ENCODE measurements at regions not wholly inside any gene's neighbourhood (a gene's known extent, or its start where the extent isn't known, plus 50 kb on each side); places are given as distances from the start of the nearest gene placed in this dataset.

GRCh38 chr6:122079916-122080315, 319.5 kb upstream of the HSF2 start:
- DNase-seq = no peak

GRCh38 chr6:122081921-122082320, 317.5 kb upstream of the HSF2 start:
- DNase-seq = no peak

- DNase-seq = no peak
Observed at GRCh38 chr6:122082370-122082769, 317.1 kb upstream of the HSF2 start.

GRCh38 chr6:122092366-122092765, 307.1 kb upstream of the HSF2 start:
- DNase-seq = no peak

- DNase-seq = no peak
Observed at GRCh38 chr6:122098201-122098678, 301.2 kb upstream of the HSF2 start.

GRCh38 chr6:122102026-122102425, 297.4 kb upstream of the HSF2 start:
- no peak for DNase-seq

GRCh38 chr6:122107256-122107852, 292.1 kb upstream of the HSF2 start:
- no peak for DNase-seq

GRCh38 chr6:122109075-122109474, 290.4 kb upstream of the HSF2 start:
- DNase-seq = no peak

- no peak for DNase-seq
Observed at GRCh38 chr6:122114717-122115116, 284.7 kb upstream of the HSF2 start.

GRCh38 chr6:122116119-122116834, 283.2 kb upstream of the HSF2 start:
- DNase-seq = no peak

- no peak for DNase-seq
Observed at GRCh38 chr6:122116835-122117627, 282.4 kb upstream of the HSF2 start.

GRCh38 chr6:122118945-122119506, 280.4 kb upstream of the HSF2 start:
- no peak for DNase-seq

GRCh38 chr6:122122202-122122601, 277.2 kb upstream of the HSF2 start:
- DNase-seq = no peak

- no peak for DNase-seq
Observed at GRCh38 chr6:122122686-122123085, 276.8 kb upstream of the HSF2 start.

- DNase-seq = no peak
Observed at GRCh38 chr6:122124908-122125307, 274.5 kb upstream of the HSF2 start.

GRCh38 chr6:122126894-122127293, 272.6 kb upstream of the HSF2 start:
- DNase-seq = no peak

- DNase-seq = no peak
Observed at GRCh38 chr6:122128445-122128844, 271.0 kb upstream of the HSF2 start.

- no peak for DNase-seq
Observed at GRCh38 chr6:122129313-122130025, 270.0 kb upstream of the HSF2 start.

- no peak for DNase-seq
Observed at GRCh38 chr6:122130026-122130348, 269.5 kb upstream of the HSF2 start.

GRCh38 chr6:122130518-122130917, 268.9 kb upstream of the HSF2 start:
- no peak for DNase-seq

GRCh38 chr6:122136386-122136785, 263.1 kb upstream of the HSF2 start:
- DNase-seq = no peak

GRCh38 chr6:122140031-122140430, 259.4 kb upstream of the HSF2 start:
- DNase-seq = no peak

- DNase-seq = no peak
Observed at GRCh38 chr6:122141246-122141645, 258.2 kb upstream of the HSF2 start.
